C4-2B (cell line): ENCODE measurements at regions not wholly inside any gene's neighbourhood (a gene's known extent, or its start where the extent isn't known, plus 50 kb on each side); places are given as distances from the start of the nearest gene placed in this dataset.

ENCODE experiments used
- ZFX ChIP-seq: fragments of 450-650 bp; IDR thresholded peaks from 2 replicates; pipeline ENCODE4 v1.6.1; 2017
- TF ChIP-seq, protein P1 (sequence below): fragments of 450-650 bp; conservative IDR thresholded peaks from 2 replicates; pipeline ENCODE4 v1.5.1; 2017; ENCODE audit warnings: mild to moderate bottlenecking

DNA sequence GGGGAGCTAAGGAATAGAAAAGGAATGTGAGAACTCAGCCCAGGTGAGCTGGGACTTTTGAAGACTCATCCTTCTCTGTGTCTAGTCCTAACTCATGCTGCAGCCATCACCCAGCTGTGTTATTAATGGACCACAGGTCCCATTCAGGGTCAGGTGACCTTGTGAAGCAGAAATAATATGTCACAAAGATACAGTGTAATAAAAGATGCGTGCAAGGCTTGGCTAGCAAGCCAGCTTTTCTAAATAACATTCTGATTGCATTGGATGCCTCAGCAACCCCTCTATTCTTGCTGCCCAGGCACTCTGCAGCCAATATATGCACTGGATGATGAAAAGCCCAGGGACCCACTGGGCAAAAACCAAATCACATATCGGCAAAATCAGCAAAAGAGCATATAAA, 393.1 kb upstream of the PIK3C3 start:
- TF ChIP-seq, protein P1, sequence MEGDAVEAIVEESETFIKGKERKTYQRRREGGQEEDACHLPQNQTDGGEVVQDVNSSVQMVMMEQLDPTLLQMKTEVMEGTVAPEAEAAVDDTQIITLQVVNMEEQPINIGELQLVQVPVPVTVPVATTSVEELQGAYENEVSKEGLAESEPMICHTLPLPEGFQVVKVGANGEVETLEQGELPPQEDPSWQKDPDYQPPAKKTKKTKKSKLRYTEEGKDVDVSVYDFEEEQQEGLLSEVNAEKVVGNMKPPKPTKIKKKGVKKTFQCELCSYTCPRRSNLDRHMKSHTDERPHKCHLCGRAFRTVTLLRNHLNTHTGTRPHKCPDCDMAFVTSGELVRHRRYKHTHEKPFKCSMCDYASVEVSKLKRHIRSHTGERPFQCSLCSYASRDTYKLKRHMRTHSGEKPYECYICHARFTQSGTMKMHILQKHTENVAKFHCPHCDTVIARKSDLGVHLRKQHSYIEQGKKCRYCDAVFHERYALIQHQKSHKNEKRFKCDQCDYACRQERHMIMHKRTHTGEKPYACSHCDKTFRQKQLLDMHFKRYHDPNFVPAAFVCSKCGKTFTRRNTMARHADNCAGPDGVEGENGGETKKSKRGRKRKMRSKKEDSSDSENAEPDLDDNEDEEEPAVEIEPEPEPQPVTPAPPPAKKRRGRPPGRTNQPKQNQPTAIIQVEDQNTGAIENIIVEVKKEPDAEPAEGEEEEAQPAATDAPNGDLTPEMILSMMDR, result no peak
- no peak for TF ChIP-seq ZFX
